Breast epithelium (tissue), 4 donors: ENCODE measurements at regions not wholly inside any gene's neighbourhood (a gene's known extent, or its start where the extent isn't known, plus 50 kb on each side); places are given as distances from the start of the nearest gene placed in this dataset.

Source experiments
- DNase-seq, 2 donors: peaks; one replicate each; pipeline ENCODE4 v3.0.0-alpha.2; 2019; ENCODE audit warnings: low spot score in 2 of 2
- H3K27ac ChIP-seq, 2 donors: fragments of 200-600 bp; sonication (generic) in 1 of 2; one replicate each; pipeline ENCODE4 v1.5.1; 2016 to 2019; ENCODE audit warnings: mild to moderate bottlenecking in 1 of 2
- H3K27me3 ChIP-seq, 2 donors: fragments of 200-600 bp; sonication (generic) in 1 of 2; one replicate each; pipeline versions ENCODE4 v1.5.1 to v1.6.0; 2017 to 2019; ENCODE audit warnings: control low read depth in 1 of 2, mild to moderate bottlenecking in 1 of 2
- H3K36me3 ChIP-seq: fragments of 200-600 bp; one replicate; pipeline ENCODE4 v1.5.1; 2019
- H3K4me1 ChIP-seq, 2 donors: fragments of 200-600 bp; sonication (generic); one replicate each; pipeline ENCODE4 v1.5.1; 2016 to 2019; ENCODE audit warnings: control low read depth in 1 of 2
- H3K4me3 ChIP-seq, 3 donors: fragments of 200-600 bp; sonication (generic); 1 replicate in 2 of 3; 2 replicates in 1 of 3; pipeline ENCODE4 v1.5.1; 2016 to 2019; ENCODE audit warnings: mild to moderate bottlenecking in 3 of 3, moderate library complexity in 2 of 3
- H3K9me3 ChIP-seq, 2 donors: fragments of 200-600 bp; sonication (generic) in 1 of 2; one replicate each; pipeline ENCODE4 v1.5.1; 2016 to 2019; ENCODE audit warnings: control low read depth in 1 of 2
- POLR2A ChIP-seq: fragments of 450-650 bp; IDR thresholded peaks from one replicate; pipeline ENCODE4 v1.6.1; 2016; ENCODE audit warnings: antibody characterized with exemption, mild to moderate bottlenecking, moderate library complexity
- POLR2AphosphoS5 ChIP-seq, 3 donors: sonication (generic); formaldehyde crosslinking; IDR thresholded peaks; one replicate each; pipeline ENCODE4 v1.6.1; 2017; ENCODE audit warnings: antibody characterized with exemption in 3 of 3
- intact Hi-C: fragments of 100-400 bp; cut with DNase I; formaldehyde crosslinking; loops from one replicate; pipeline ENCODE4 v1.15.1; 2023; ENCODE audit warnings: low total_unique reads
- TF ChIP-seq, protein P1 (sequence below), 3 donors: fragments of 450-650 bp; IDR thresholded peaks; one replicate each; pipeline ENCODE4 v1.5.1; 2016 to 2017; ENCODE audit warnings: antibody characterized with exemption in 3 of 3, mild to moderate bottlenecking in 3 of 3, moderate library complexity in 3 of 3

DNA sequence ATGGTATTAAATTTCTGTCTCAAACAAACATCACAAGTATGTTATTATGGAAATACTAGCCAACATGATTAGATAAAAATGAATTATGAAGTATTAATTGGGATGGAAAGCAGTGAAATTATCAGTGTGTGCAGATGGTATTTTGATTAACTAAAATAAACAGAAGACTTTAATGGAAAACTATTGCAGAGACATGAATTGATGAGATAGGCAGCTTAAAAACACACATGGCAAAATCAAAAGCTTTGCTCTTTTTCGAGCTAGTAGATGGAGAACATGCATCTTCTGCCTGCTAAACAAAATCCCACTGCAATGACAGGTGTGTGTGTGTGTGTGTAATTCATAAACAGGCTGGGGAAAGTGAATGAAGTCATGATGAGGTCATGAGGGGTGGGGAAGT lies 426.2 kb downstream of the MTRR start:
- no peak overlapping the region for H3K27ac ChIP-seq
- no peak overlapping the region for H3K4me3 ChIP-seq
- intact Hi-C loops = no loop called here
- no peaks in the 10 kb centered on the region for H3K36me3 ChIP-seq
- TF ChIP-seq POLR2A (no peak), POLR2AphosphoS5 (IDR thresholded peaks at IDR 0.05) (no peak)
- TF ChIP-seq, protein P1, sequence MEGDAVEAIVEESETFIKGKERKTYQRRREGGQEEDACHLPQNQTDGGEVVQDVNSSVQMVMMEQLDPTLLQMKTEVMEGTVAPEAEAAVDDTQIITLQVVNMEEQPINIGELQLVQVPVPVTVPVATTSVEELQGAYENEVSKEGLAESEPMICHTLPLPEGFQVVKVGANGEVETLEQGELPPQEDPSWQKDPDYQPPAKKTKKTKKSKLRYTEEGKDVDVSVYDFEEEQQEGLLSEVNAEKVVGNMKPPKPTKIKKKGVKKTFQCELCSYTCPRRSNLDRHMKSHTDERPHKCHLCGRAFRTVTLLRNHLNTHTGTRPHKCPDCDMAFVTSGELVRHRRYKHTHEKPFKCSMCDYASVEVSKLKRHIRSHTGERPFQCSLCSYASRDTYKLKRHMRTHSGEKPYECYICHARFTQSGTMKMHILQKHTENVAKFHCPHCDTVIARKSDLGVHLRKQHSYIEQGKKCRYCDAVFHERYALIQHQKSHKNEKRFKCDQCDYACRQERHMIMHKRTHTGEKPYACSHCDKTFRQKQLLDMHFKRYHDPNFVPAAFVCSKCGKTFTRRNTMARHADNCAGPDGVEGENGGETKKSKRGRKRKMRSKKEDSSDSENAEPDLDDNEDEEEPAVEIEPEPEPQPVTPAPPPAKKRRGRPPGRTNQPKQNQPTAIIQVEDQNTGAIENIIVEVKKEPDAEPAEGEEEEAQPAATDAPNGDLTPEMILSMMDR (IDR thresholded peaks at IDR 0.05) = no peak
- H3K4me1 ChIP-seq = no peaks in the 10 kb centered on the region
- DNase-seq = no peak
- no peaks in the 10 kb centered on the region for H3K27me3 ChIP-seq
- H3K9me3 ChIP-seq = no peaks in the 10 kb centered on the region

DNA sequence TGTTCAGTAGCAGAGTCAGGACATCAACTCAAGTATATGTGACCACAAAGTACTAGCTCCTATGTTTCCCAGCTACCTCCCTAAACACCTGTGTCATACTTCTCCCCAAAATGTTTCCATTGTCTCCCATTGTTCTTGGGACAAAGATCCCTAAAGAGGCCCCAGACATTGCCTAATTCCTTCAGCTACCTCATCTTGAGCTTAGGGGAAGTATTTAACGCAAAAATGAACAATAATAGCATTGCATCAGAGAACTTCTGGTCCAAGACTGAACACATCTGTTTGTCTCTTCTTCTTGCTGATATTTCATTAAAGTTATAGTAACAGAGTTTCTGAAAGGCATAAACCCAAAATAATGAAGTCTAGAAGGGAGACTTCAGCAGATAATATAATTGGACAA lies 430.8 kb downstream of the MTRR start:
- intact Hi-C loops = no loop called here
- H3K27ac ChIP-seq = no peak overlapping the region
- no peaks in the 10 kb centered on the region for H3K4me1 ChIP-seq
- no peaks in the 10 kb centered on the region for H3K36me3 ChIP-seq
- TF ChIP-seq POLR2AphosphoS5 (IDR thresholded peaks at IDR 0.05) = no peak
- TF ChIP-seq, protein P1 (IDR thresholded peaks at IDR 0.05) = no peak
- no peak for TF ChIP-seq POLR2A
- no peak for DNase-seq
- H3K27me3 ChIP-seq = no peaks in the 10 kb centered on the region
- no peaks in the 10 kb centered on the region for H3K9me3 ChIP-seq
- H3K4me3 ChIP-seq = no peak overlapping the region

DNA sequence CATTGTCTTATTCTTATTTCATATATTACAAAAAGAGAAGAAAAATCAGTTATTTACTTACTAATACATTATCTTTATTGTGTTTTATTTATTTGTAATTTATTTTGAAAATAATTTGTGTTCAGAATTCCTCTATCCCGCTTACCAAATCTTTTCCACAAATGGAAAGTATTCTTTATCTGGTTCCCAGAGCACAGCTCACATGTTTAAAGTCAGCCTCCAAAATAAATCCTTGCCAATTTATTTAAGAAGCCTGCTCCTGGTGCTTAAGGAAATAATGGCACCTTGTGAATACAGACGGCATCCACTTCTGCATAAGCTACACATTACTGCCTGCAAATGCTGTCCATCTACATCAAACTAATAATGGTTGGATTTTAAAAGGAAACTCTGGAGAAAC lies 435.4 kb downstream of the MTRR start:
- intact Hi-C loops = no loop called here
- DNase-seq = no peak
- H3K27me3 ChIP-seq = no peaks in the 10 kb centered on the region
- no peaks in the 10 kb centered on the region for H3K4me1 ChIP-seq
- TF ChIP-seq POLR2AphosphoS5 (IDR thresholded peaks at IDR 0.05) (no peak), POLR2A (no peak)
- TF ChIP-seq, protein P1 (IDR thresholded peaks at IDR 0.05) = no peak
- H3K4me3 ChIP-seq = no peak overlapping the region
- no peaks in the 10 kb centered on the region for H3K9me3 ChIP-seq
- H3K27ac ChIP-seq = no peak overlapping the region
- no peaks in the 10 kb centered on the region for H3K36me3 ChIP-seq

DNA sequence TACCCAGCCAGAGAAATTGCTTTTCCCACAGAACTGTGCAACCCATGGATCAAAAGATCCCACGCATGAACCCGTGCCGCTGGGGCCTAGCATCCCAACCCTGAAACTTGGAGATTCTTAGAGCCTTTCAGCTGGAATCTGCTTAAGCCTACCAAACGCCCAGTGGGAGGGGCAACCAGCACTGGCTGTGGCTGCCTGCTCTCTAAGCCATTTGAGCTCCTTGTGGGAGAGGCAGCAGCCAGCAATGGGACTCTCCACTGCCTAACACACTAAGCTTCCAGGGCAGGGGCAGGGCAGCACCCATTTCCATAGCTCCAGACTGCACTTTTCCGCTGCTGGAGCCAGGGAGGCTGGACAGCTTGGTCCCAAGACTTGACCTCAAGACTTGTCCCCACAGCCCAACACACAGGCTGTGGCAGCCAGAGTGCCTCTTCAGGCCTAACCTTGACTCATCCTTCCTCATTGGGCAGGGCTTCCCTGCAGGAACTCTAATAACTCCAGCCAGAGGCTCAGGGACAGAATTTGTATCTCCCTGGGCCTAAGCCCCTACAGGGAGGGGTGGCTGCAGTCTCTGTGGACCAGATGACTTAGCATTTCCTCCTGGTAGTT lies 437.4 kb downstream of the MTRR start:
- H3K36me3 ChIP-seq = no peaks in the 10 kb centered on the region
- H3K4me1 ChIP-seq = no peaks in the 10 kb centered on the region
- no peak overlapping the region for H3K27ac ChIP-seq
- DNase-seq = no peak
- H3K4me3 ChIP-seq = no peak overlapping the region
- peaks cover 0 to 14% of the 10 kb centered on the region in 2 donors for H3K9me3 ChIP-seq
- H3K27me3 ChIP-seq = no peaks in the 10 kb centered on the region
- intact Hi-C loops = no loop called here
- TF ChIP-seq POLR2A (no peak), POLR2AphosphoS5 (IDR thresholded peaks at IDR 0.05) (no peak)
- TF ChIP-seq, protein P1 (IDR thresholded peaks at IDR 0.05) = no peak

DNA sequence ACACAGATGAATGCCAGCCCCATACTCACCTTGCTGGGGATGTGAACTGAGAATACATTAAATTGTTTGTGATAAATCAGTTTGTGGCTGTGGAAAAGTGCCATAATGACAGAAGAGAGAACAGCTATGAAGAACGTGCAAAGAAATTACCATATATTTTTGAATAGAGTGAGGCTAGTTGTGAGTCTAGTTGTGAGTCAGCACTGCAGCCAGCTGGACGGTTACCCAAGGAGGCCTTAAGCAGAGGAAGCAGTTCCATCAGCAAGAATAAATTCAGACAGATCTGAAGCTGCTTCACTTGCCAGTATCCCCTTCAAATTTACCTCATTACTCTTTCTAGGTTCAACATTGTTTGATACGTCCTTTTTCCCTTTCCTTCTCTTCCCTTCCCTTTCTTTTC lies 446.0 kb downstream of the MTRR start:
- Histone ChIP-seq H3K9me3 (peaks cover 0 to 19% of the 10 kb centered on the region in 2 donors), H3K4me1 (no peaks in the 10 kb centered on the region), H3K36me3 (no peaks in the 10 kb centered on the region), H3K27ac (no peak overlapping the region), H3K4me3 (no peak overlapping the region), H3K27me3 (no peaks in the 10 kb centered on the region)
- DNase-seq = no peak
- intact Hi-C loops = no loop called here
- TF ChIP-seq POLR2AphosphoS5 (IDR thresholded peaks at IDR 0.05) (no peak), POLR2A (no peak)
- TF ChIP-seq, protein P1 (IDR thresholded peaks at IDR 0.05) = no peak
